Kidney epithelial cell (primary cell): ENCODE measurements at regions not wholly inside any gene's neighbourhood (a gene's known extent, or its start where the extent isn't known, plus 50 kb on each side); places are given as distances from the start of the nearest gene placed in this dataset.

Experiments used
- DNase-seq: peaks from one replicate; pipeline ENCODE4 v3.0.0-alpha.2; 2010; ENCODE audit warnings: low read depth
- H3K27me3 ChIP-seq: 2 replicates; pipeline ENCODE4 v1.6.0; 2011; ENCODE audit warnings: low read length; ENCODE audit not compliant: control insufficient read depth, insufficient read depth
- H3K36me3 ChIP-seq: 2 replicates; pipeline ENCODE4 v1.5.1; 2011; ENCODE audit warnings: low read length; ENCODE audit not compliant: control insufficient read depth, insufficient read depth
- H3K4me3 ChIP-seq: 2 replicates; pipeline ENCODE4 v1.5.1; 2011; ENCODE audit warnings: low read depth, mild to moderate bottlenecking, control low read depth, low read length
- CTCF ChIP-seq: IDR thresholded peaks from 2 replicates; pipeline ENCODE4 v1.5.1; 2011; ENCODE audit warnings: mild to moderate bottlenecking, moderate library complexity, low read length, control low read depth, inconsistent platforms; ENCODE audit not compliant: insufficient read depth, poor library complexity, severe bottlenecking

- no peak for DNase-seq
- Histone ChIP-seq H3K36me3 (no peaks in the 10 kb centered on the region), H3K4me3 (no peak overlapping the region), H3K27me3 (no peaks in the 10 kb centered on the region)
- TF ChIP-seq CTCF: no peak
Observed at GRCh38 chr6:40106840-40107239, 172.6 kb upstream of the MOCS1 start.

GRCh38 chr6:40098774-40099173 is 164.5 kb upstream of the MOCS1 start:
- Histone ChIP-seq H3K4me3 (no peak overlapping the region), H3K27me3 (no peaks in the 10 kb centered on the region), H3K36me3 (no peaks in the 10 kb centered on the region)
- DNase-seq: no peak
- no peak for TF ChIP-seq CTCF

GRCh38 chr6:40097590-40097989 is 163.3 kb upstream of the MOCS1 start:
- Histone ChIP-seq H3K4me3 (no peak overlapping the region), H3K27me3 (no peaks in the 10 kb centered on the region), H3K36me3 (no peaks in the 10 kb centered on the region)
- TF ChIP-seq CTCF: no peak
- no peak for DNase-seq

- no peak for DNase-seq
- no peaks in the 10 kb centered on the region for H3K27me3 ChIP-seq
- TF ChIP-seq CTCF: no peak
- H3K36me3 ChIP-seq: no peaks in the 10 kb centered on the region
- no peak overlapping the region for H3K4me3 ChIP-seq
Observed at GRCh38 chr6:40083141-40083920, 149.1 kb upstream of the MOCS1 start.

GRCh38 chr6:40082278-40083043 is 148.2 kb upstream of the MOCS1 start:
- DNase-seq: no peak
- Histone ChIP-seq H3K36me3 (no peaks in the 10 kb centered on the region), H3K27me3 (no peaks in the 10 kb centered on the region), H3K4me3 (no peak overlapping the region)
- TF ChIP-seq CTCF: no peak
